B cell (primary cell): ENCODE measurements at regions not wholly inside any gene's neighbourhood (a gene's known extent, or its start where the extent isn't known, plus 50 kb on each side); places are given as distances from the start of the nearest gene placed in this dataset.

Experiments used
- ATAC-seq: fragments of 200-7000 bp; cut with Tn5 transposase; one replicate; pipeline ENCODE4 v1.10.0; 2021; ENCODE audit warnings: low read depth, mild to moderate bottlenecking, moderate number of reproducible peaks, moderate library complexity
- CTCF ChIA-PET: fragments of 350-600 bp; sonication (Branson Sonifier 250); formaldehyde crosslinking; loops from one replicate; lab custom pipeline; 2021; ENCODE audit warnings: antibody characterized with exemption, inconsistent platforms; lab: Charles Lee
- POLR2A ChIA-PET: fragments of 350-600 bp; sonication (Branson Sonifier 250); formaldehyde crosslinking; loops from one replicate; lab custom pipeline; 2021; ENCODE audit warnings: antibody characterized with exemption; lab: Charles Lee
- DNase-seq: peaks from one replicate; pipeline ENCODE4 v3.0.0; 2013
- H2AFZ ChIP-seq: 2 replicates; pipeline ENCODE4 v1.6.1; 2012; ENCODE audit warnings: mild to moderate bottlenecking, low read depth, low read length; ENCODE audit not compliant: insufficient read depth, poor library complexity, severe bottlenecking
- H3K27ac ChIP-seq, 2 donors: 1 replicate in 1 of 2; 2 replicates in 1 of 2; pipeline ENCODE4 v1.5.1; 2012 to 2013; ENCODE audit warnings: low read length in 2 of 2, mild to moderate bottlenecking in 2 of 2, moderate library complexity in 1 of 2
- H3K27me3 ChIP-seq, 4 experiments: fragments of 200-600 bp in 1 of 4; sonication (generic) in 1 of 4; replicated peaks in 1 of 4; 1 replicate in 2 of 4; 2 replicates in 2 of 4; pipeline versions ENCODE4 v1.6.1 to v1.7.0; 2013 to 2016; ENCODE audit warnings: low read length in 3 of 4, mild to moderate bottlenecking in 2 of 4, mixed read lengths in 1 of 4, moderate library complexity in 1 of 4; ENCODE audit not compliant: insufficient read depth in 4 of 4, control insufficient read depth in 3 of 4; ENCODE audit errors: control extremely low read depth in 1 of 4
- H3K36me3 ChIP-seq, 2 experiments: replicated peaks in 1 of 2; 1 replicate in 1 of 2; 2 replicates in 1 of 2; pipeline versions ENCODE4 v1.6.1 to v1.7.1; 2013; ENCODE audit warnings: low read length in 1 of 2; ENCODE audit not compliant: insufficient read depth in 2 of 2, control insufficient read depth in 1 of 2; ENCODE audit errors: control extremely low read depth in 1 of 2, extremely low read depth in 1 of 2
- H3K4me1 ChIP-seq, 2 donors: fragments of 200-600 bp in 1 of 2; sonication (generic) in 1 of 2; 1 replicate in 1 of 2; 2 replicates in 1 of 2; pipeline versions ENCODE4 v1.5.1 to v1.6.1; 2013 to 2017; ENCODE audit warnings: low read length in 2 of 2; ENCODE audit not compliant: control insufficient read depth in 2 of 2, insufficient read depth in 2 of 2
- H3K4me2 ChIP-seq: replicated peaks from 2 replicates; pipeline ENCODE3; 2012; ENCODE audit warnings: mild to moderate bottlenecking, low read depth, low read length; ENCODE audit not compliant: poor library complexity, severe bottlenecking
- H3K4me3 ChIP-seq, 5 experiments: fragments of 200-600 bp in 1 of 5; sonication (generic) in 1 of 5; 1 replicate in 3 of 5; 2 replicates in 2 of 5; pipeline versions ENCODE4 v1.5.1 to v1.7.0; 2011 to 2016; ENCODE audit warnings: low read length in 4 of 5, mild to moderate bottlenecking in 4 of 5, low read depth in 2 of 5, control low read depth in 1 of 5, moderate library complexity in 1 of 5; ENCODE audit not compliant: insufficient read depth in 1 of 5; ENCODE audit errors: control extremely low read depth in 1 of 5, extremely low read depth in 1 of 5
- H3K79me2 ChIP-seq: fragments of 200-600 bp; sonication (generic); one replicate; pipeline ENCODE4 v1.6.0; 2016; ENCODE audit warnings: low read length; ENCODE audit not compliant: control insufficient read depth, insufficient read depth
- H3K9ac ChIP-seq: fragments of 200-600 bp; sonication (generic); 2 replicates; pipeline ENCODE4 v1.6.1; 2017; ENCODE audit warnings: mild to moderate bottlenecking, low read length, moderate library complexity
- H3K9me3 ChIP-seq, 3 donors: one replicate each; pipeline versions ENCODE4 v1.6.1 to v1.7.1; 2013; ENCODE audit warnings: low read length in 2 of 3; ENCODE audit not compliant: control insufficient read depth in 2 of 3, insufficient read depth in 1 of 3; ENCODE audit errors: control extremely low read depth in 1 of 3
- H4K20me1 ChIP-seq: 2 replicates; pipeline ENCODE4 v1.6.0; 2012; ENCODE audit warnings: mild to moderate bottlenecking, low read length; ENCODE audit not compliant: insufficient read depth, control insufficient read depth, poor library complexity, severe bottlenecking
- H3K27ac Mint-ChIP-seq: one replicate; pipeline ENCODE4 v1.8.0; 2021; ENCODE audit warnings: mixed read lengths
- H3K27me3 Mint-ChIP-seq: one replicate; pipeline ENCODE4 v1.8.0; 2021; ENCODE audit warnings: mixed read lengths
- H3K4me1 Mint-ChIP-seq: one replicate; pipeline ENCODE4 v1.8.0; 2021; ENCODE audit warnings: mixed read lengths
- H3K4me3 Mint-ChIP-seq: one replicate; pipeline ENCODE4 v1.8.0; 2021; ENCODE audit warnings: mixed read lengths
- H3K9me3 Mint-ChIP-seq: one replicate; pipeline ENCODE4 v1.8.0; 2022; ENCODE audit warnings: mixed read lengths; ENCODE audit not compliant: insufficient read depth
- CTCF ChIP-seq: fragments of 200-600 bp; IDR thresholded peaks from one replicate; pipeline ENCODE4 v1.8.0; 2022; ENCODE audit warnings: antibody characterized with exemption, mild to moderate bottlenecking
- EZH2 ChIP-seq: IDR thresholded peaks from 2 replicates; pipeline ENCODE4 v1.6.1; 2012; ENCODE audit warnings: borderline replicate concordance, low read depth, mild to moderate bottlenecking, moderate library complexity, low read length; ENCODE audit not compliant: insufficient read depth, poor library complexity, severe bottlenecking
- WGBS: methylation state at CpG from one replicate; pipeline ENCODE4 v1.1.5; 2013; ENCODE audit warnings: missing lambda C conversion rate; ENCODE audit not compliant: insufficient coverage; 5-methylcytosine and 5-hydroxymethylcytosine counted together
- intact Hi-C: fragments of 100-400 bp; cut with micrococcal nuclease; formaldehyde crosslinking; loops from one replicate; pipeline ENCODE4 v1.10.0; 2022

GRCh38 chr7:110170841-110171240 is 920.1 kb upstream of the LRRN3 start:
- H2AFZ ChIP-seq = no peak overlapping the region
- H3K9me3 ChIP-seq = peaks cover 0 to 4% (median 0%) of the 10 kb centered on the region in 3 donors
- H3K4me3 ChIP-seq = no peak overlapping the region
- Mint-ChIP-seq H3K4me3 (no peak overlapping the region), H3K9me3 (no peaks in the 10 kb centered on the region), H3K4me1 (no peaks in the 10 kb centered on the region), H3K27ac (no peak overlapping the region), H3K27me3 (no peaks in the 10 kb centered on the region)
- WGBS = no CpG with 5 or more reads among the region's 2 CpGs
- ChIA-PET CTCF (no interaction called here), POLR2A (no interaction called here)
- no peak overlapping the region for H3K4me2 ChIP-seq
- DNase-seq (no peak), ATAC-seq (no peak)
- no peaks in the 10 kb centered on the region for H3K27me3 ChIP-seq
- TF ChIP-seq CTCF (no peak), EZH2 (no peak)
- H4K20me1 ChIP-seq = no peaks in the 10 kb centered on the region
- no peaks in the 10 kb centered on the region for H3K4me1 ChIP-seq
- intact Hi-C loops = no loop called here
- H3K79me2 ChIP-seq = no peaks in the 10 kb centered on the region
- no peak overlapping the region for H3K9ac ChIP-seq
- H3K36me3 ChIP-seq = no peaks in the 10 kb centered on the region
- H3K27ac ChIP-seq = no peak overlapping the region

GRCh38 chr7:110177463-110177862 is 913.5 kb upstream of the LRRN3 start:
- POLR2A ChIA-PET = no interaction called here
- intact Hi-C loops = no loop called here
- no peak overlapping the region for H3K27ac Mint-ChIP-seq
- Histone ChIP-seq H3K36me3 (no peaks in the 10 kb centered on the region), H2AFZ (no peak overlapping the region), H4K20me1 (no peaks in the 10 kb centered on the region), H3K4me2 (no peak overlapping the region), H3K9me3 (peaks cover 0 to 4% (median 0%) of the 10 kb centered on the region in 3 donors), H3K9ac (no peak overlapping the region), H3K79me2 (no peaks in the 10 kb centered on the region), H3K27me3 (no peaks in the 10 kb centered on the region), H3K4me3 (no peak overlapping the region), H3K27ac (no peak overlapping the region), H3K4me1 (no peaks in the 10 kb centered on the region)
- no peaks in the 10 kb centered on the region for H3K9me3 Mint-ChIP-seq
- ATAC-seq (no peak), DNase-seq (no peak)
- TF ChIP-seq CTCF (no peak), EZH2 (no peak)
- no CpG with 5 or more reads among the region's 5 CpGs for WGBS
- H3K4me3 Mint-ChIP-seq = no peak overlapping the region
- CTCF ChIA-PET = no interaction called here
- no peaks in the 10 kb centered on the region for H3K4me1 Mint-ChIP-seq
- H3K27me3 Mint-ChIP-seq = no peaks in the 10 kb centered on the region
